ENCODE measurements at regions not wholly inside any gene's neighbourhood (a gene's known extent, or its start where the extent isn't known, plus 50 kb on each side); places are given as distances from the start of the nearest gene placed in this dataset.

DNA sequence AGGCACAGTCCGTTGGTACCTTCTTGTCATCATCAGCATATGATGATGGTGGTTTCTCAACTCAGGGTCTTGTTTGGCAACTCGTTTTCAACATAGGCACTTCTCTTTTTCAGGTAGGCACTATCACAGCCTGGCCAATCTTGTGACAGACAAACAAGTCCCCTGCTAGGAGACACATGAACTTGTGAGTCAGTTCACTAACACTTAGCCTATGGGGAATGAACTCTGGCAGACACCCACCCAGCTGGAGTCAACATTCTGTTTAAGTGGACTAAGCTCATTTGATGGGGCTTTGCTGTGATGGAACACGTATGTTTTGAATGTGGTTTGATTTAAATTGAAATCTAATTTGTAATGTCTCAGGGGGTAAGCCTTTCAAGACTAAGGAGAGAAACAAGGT, 100.7 kb upstream of the MAMLD1 start:
- POLR2A ChIA-PET, result no interaction called here
- SMC1A ChIA-PET (ENCODE audit: uncharacterized antibody, unreplicated experiment), result no interaction called here
- WGBS (ENCODE audit: insufficient coverage, insufficient replicate concordance, low lambda C conversion rate, missing lambda C conversion rate), result 12% methylated on average over 3 of the region's 3 CpGs
- ATAC-seq (no peak), FAIRE-seq (no peak), DNase-seq (ENCODE audit: low read depth, low spot score) (no peak)
- Histone ChIP-seq H3K79me2 (ENCODE audit: control insufficient read depth, insufficient read depth, low read length) (no peaks in the 10 kb centered on the region), H2AFZ (ENCODE audit: control insufficient read depth, low read depth, low read length) (no peak overlapping the region), H3K9me3 (replicated peaks; ENCODE audit: control insufficient read depth, insufficient read depth, low read length) (no peaks in the 10 kb centered on the region), H3K4me3 (no peak overlapping the region), H3K27me3 (replicated peaks in 1 of 2; ENCODE audit: control insufficient read depth in 2 of 2, insufficient read depth in 2 of 2, low read length in 1 of 2) (peaks cover 0 to 4% of the 10 kb centered on the region in 2 experiments; a peak in 2 of 4 replicates), H3K36me3 (ENCODE audit: control insufficient read depth in 2 of 2, insufficient read depth in 2 of 2, low read length in 1 of 2) (no peaks in the 10 kb centered on the region), H3K9ac (ENCODE audit: control insufficient read depth, insufficient read depth, low read length) (no peak overlapping the region), H3K27ac (ENCODE audit: control insufficient read depth, insufficient read depth) (no peak overlapping the region), H3K4me1 (ENCODE audit: control insufficient read depth, insufficient read depth, low read length) (no peaks in the 10 kb centered on the region), H4K20me1 (ENCODE audit: control insufficient read depth, insufficient read depth) (no peaks in the 10 kb centered on the region), H3K4me2 (ENCODE audit: control insufficient read depth, insufficient read depth) (no peak overlapping the region)
- intact Hi-C loops (cut with micrococcal nuclease; ENCODE audit: unreplicated experiment) (no loop called here), in situ Hi-C loops (cut with MboI) (no loop called here)
- TF ChIP-seq CEBPB (IDR thresholded peaks at IDR 0.05; ENCODE audit: borderline replicate concordance in 1 of 2, low read depth in 2 of 2, low read length in 2 of 2) (no peak), POLR2AphosphoS2 (IDR thresholded peaks at IDR 0.05; ENCODE audit: low read depth, low read length) (no peak), SMC3 (IDR thresholded peaks at IDR 0.05; ENCODE audit: borderline replicate concordance, low read length) (no peak), KAT2A (conservative IDR thresholded peaks at IDR 0.05; ENCODE audit: control insufficient read depth, low read depth, low read length) (no peak), HDAC2 (IDR thresholded peaks at IDR 0.05) (no peak), MTA3 (IDR thresholded peaks at IDR 0.05; ENCODE audit: borderline replicate concordance, low read length) (no peak), ZNF24 (IDR thresholded peaks at IDR 0.05) (no peak), NFYB (IDR thresholded peaks at IDR 0.05; ENCODE audit: insufficient read depth, low read depth, low read length) (no peak), JUND (IDR thresholded peaks at IDR 0.05; ENCODE audit: low read depth, low read length) (no peak), STAT3 (IDR thresholded peaks at IDR 0.05; ENCODE audit: low read depth, low read length) (no peak), MTA2 (IDR thresholded peaks at IDR 0.05; ENCODE audit: low read depth) (no peak), HCFC1 (IDR thresholded peaks at IDR 0.05; ENCODE audit: low read length) (no peak), CHD4 (IDR thresholded peaks at IDR 0.05) (no peak), STAT1 (conservative IDR thresholded peaks at IDR 0.05) (no peak), RCOR1 (conservative IDR thresholded peaks at IDR 0.05; ENCODE audit: low read depth, low read length) (no peak), CREB1 (IDR thresholded peaks at IDR 0.05; ENCODE audit: low read depth) (no peak)
- TF ChIP-seq, protein P1, sequence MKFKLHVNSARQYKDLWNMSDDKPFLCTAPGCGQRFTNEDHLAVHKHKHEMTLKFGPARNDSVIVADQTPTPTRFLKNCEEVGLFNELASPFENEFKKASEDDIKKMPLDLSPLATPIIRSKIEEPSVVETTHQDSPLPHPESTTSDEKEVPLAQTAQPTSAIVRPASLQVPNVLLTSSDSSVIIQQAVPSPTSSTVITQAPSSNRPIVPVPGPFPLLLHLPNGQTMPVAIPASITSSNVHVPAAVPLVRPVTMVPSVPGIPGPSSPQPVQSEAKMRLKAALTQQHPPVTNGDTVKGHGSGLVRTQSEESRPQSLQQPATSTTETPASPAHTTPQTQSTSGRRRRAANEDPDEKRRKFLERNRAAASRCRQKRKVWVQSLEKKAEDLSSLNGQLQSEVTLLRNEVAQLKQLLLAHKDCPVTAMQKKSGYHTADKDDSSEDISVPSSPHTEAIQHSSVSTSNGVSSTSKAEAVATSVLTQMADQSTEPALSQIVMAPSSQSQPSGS (IDR thresholded peaks at IDR 0.05; ENCODE audit: low read length), result no peak
- TF ChIP-seq, protein P2, sequence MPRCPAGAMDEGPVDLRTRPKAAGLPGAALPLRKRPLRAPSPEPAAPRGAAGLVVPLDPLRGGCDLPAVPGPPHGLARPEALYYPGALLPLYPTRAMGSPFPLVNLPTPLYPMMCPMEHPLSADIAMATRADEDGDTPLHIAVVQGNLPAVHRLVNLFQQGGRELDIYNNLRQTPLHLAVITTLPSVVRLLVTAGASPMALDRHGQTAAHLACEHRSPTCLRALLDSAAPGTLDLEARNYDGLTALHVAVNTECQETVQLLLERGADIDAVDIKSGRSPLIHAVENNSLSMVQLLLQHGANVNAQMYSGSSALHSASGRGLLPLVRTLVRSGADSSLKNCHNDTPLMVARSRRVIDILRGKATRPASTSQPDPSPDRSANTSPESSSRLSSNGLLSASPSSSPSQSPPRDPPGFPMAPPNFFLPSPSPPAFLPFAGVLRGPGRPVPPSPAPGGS (IDR thresholded peaks at IDR 0.05; ENCODE audit: borderline replicate concordance, insufficient read depth, low read depth, low read length, poor library complexity, severe bottlenecking), result no peak
- TF ChIP-seq, protein P3, sequence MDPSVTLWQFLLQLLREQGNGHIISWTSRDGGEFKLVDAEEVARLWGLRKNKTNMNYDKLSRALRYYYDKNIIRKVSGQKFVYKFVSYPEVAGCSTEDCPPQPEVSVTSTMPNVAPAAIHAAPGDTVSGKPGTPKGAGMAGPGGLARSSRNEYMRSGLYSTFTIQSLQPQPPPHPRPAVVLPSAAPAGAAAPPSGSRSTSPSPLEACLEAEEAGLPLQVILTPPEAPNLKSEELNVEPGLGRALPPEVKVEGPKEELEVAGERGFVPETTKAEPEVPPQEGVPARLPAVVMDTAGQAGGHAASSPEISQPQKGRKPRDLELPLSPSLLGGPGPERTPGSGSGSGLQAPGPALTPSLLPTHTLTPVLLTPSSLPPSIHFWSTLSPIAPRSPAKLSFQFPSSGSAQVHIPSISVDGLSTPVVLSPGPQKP (IDR thresholded peaks at IDR 0.05; ENCODE audit: low read depth, low read length), result no peak
- TF ChIP-seq, protein P4, sequence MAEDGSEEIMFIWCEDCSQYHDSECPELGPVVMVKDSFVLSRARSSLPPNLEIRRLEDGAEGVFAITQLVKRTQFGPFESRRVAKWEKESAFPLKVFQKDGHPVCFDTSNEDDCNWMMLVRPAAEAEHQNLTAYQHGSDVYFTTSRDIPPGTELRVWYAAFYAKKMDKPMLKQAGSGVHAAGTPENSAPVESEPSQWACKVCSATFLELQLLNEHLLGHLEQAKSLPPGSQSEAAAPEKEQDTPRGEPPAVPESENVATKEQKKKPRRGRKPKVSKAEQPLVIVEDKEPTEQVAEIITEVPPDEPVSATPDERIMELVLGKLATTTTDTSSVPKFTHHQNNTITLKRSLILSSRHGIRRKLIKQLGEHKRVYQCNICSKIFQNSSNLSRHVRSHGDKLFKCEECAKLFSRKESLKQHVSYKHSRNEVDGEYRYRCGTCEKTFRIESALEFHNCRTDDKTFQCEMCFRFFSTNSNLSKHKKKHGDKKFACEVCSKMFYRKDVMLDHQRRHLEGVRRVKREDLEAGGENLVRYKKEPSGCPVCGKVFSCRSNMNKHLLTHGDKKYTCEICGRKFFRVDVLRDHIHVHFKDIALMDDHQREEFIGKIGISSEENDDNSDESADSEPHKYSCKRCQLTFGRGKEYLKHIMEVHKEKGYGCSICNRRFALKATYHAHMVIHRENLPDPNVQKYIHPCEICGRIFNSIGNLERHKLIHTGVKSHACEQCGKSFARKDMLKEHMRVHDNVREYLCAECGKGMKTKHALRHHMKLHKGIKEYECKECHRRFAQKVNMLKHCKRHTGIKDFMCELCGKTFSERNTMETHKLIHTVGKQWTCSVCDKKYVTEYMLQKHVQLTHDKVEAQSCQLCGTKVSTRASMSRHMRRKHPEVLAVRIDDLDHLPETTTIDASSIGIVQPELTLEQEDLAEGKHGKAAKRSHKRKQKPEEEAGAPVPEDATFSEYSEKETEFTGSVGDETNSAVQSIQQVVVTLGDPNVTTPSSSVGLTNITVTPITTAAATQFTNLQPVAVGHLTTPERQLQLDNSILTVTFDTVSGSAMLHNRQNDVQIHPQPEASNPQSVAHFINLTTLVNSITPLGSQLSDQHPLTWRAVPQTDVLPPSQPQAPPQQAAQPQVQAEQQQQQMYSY (CRISPR knock-in tag; IDR thresholded peaks at IDR 0.05), result no peak
- RAD21 ChIA-PET (ENCODE audit: unreplicated experiment), result no interaction called here
- CTCF ChIA-PET, result no interaction called here
- BruUV-seq (replicated peaks), result no TSS peak
